GM21825 (cell line): ENCODE measurements at regions not wholly inside any gene's neighbourhood (a gene's known extent, or its start where the extent isn't known, plus 50 kb on each side); places are given as distances from the start of the nearest gene placed in this dataset.
"Not testable (repeated sequence)": the region's sequence is repeated elsewhere in the genome, so short reads cannot be mapped to it uniquely, and the experiment has no call there.

Experiments
- ATAC-seq: cut with Tn5 transposase; IDR thresholded peaks from one replicate; pipeline ENCODE4 v1.9.1; 2021; ENCODE audit warnings: mild to moderate bottlenecking, moderate library complexity; ENCODE audit not compliant: unreplicated experiment

GRCh38 chr6:66258731-66259487 lies 551.9 kb upstream of the EYS start:
- not testable (repeated sequence) for ATAC-seq

- ATAC-seq: no peak
These were observed 538.2 kb upstream of the EYS start for GRCh38 chr6:66245231-66245630.

GRCh38 chr6:66238851-66239250 lies 531.8 kb upstream of the EYS start:
- no peak for ATAC-seq

- ATAC-seq: no peak
These were observed 525.9 kb upstream of the EYS start for GRCh38 chr6:66232890-66233289.

GRCh38 chr6:66230591-66230990 lies 523.6 kb upstream of the EYS start:
- ATAC-seq: no peak

GRCh38 chr6:66226109-66226508 lies 519.1 kb upstream of the EYS start:
- ATAC-seq: no peak

- ATAC-seq: no peak
These were observed 503.9 kb upstream of the EYS start for GRCh38 chr6:66210964-66211363.

GRCh38 chr6:66200390-66200789 lies 493.4 kb upstream of the EYS start:
- ATAC-seq: no peak

GRCh38 chr6:66199171-66199570 lies 492.1 kb upstream of the EYS start:
- no peak for ATAC-seq

GRCh38 chr6:66198062-66198624 lies 491.1 kb upstream of the EYS start:
- no peak for ATAC-seq

GRCh38 chr6:66190858-66191257 lies 483.8 kb upstream of the EYS start:
- no peak for ATAC-seq

GRCh38 chr6:66189915-66190314 lies 482.9 kb upstream of the EYS start:
- no peak for ATAC-seq

GRCh38 chr6:66186756-66187155 lies 479.7 kb upstream of the EYS start:
- no peak for ATAC-seq

GRCh38 chr6:66184091-66184490 lies 477.1 kb upstream of the EYS start:
- ATAC-seq: no peak

GRCh38 chr6:66179361-66179760 lies 472.3 kb upstream of the EYS start:
- no peak for ATAC-seq

GRCh38 chr6:66173587-66173986 lies 466.6 kb upstream of the EYS start:
- ATAC-seq: no peak

- ATAC-seq: not testable (repeated sequence)
These were observed 459.7 kb upstream of the EYS start for GRCh38 chr6:66166713-66167112.

- ATAC-seq: no peak
These were observed 454.6 kb upstream of the EYS start for GRCh38 chr6:66161546-66162108.

- ATAC-seq: no peak
These were observed 452.9 kb upstream of the EYS start for GRCh38 chr6:66159937-66160336.

GRCh38 chr6:66153247-66153646 lies 446.2 kb upstream of the EYS start:
- ATAC-seq: no peak

- ATAC-seq: no peak
These were observed 442.1 kb upstream of the EYS start for GRCh38 chr6:66149132-66149531.

GRCh38 chr6:66145867-66146266 lies 438.8 kb upstream of the EYS start:
- no peak for ATAC-seq
